Calu3 (cell line): ENCODE measurements at regions not wholly inside any gene's neighbourhood (a gene's known extent, or its start where the extent isn't known, plus 50 kb on each side); places are given as distances from the start of the nearest gene placed in this dataset.

ENCODE experiments used
- BruUV-seq: library from RNA; stranded (reverse); fragments of 400-500 nt; replicated peaks from 2 replicates; lab custom pipeline; 2021; lab: Mats Ljungman, UMichigan
- CTCF ChIA-PET: fragments of 300-600 bp; sonication (Branson Sonifier 250); formaldehyde crosslinking; loops from one replicate; lab custom pipeline; 2022; ENCODE audit warnings: antibody characterized with exemption; lab: Charles Lee
- DNase-seq: peaks from one replicate; pipeline ENCODE4 v3.0.0; 2022
- H3K27ac Mint-ChIP-seq: one replicate; pipeline ENCODE4 v1.8.0; 2022; ENCODE audit warnings: mixed read lengths; ENCODE audit not compliant: unreplicated experiment
- H3K27me3 Mint-ChIP-seq: one replicate; pipeline ENCODE4 v1.8.0; 2022; ENCODE audit warnings: mixed read lengths; ENCODE audit not compliant: unreplicated experiment
- H3K36me3 Mint-ChIP-seq: one replicate; pipeline ENCODE4 v1.8.0; 2022; ENCODE audit warnings: mild to moderate bottlenecking, moderate library complexity, mixed read lengths; ENCODE audit not compliant: insufficient read depth, unreplicated experiment
- H3K4me1 Mint-ChIP-seq: one replicate; pipeline ENCODE4 v1.8.0; 2022; ENCODE audit warnings: mild to moderate bottlenecking, low read depth, mixed read lengths; ENCODE audit not compliant: unreplicated experiment
- H3K4me3 Mint-ChIP-seq: one replicate; pipeline ENCODE4 v1.8.0; 2022; ENCODE audit warnings: mild to moderate bottlenecking, low read depth, moderate library complexity, mixed read lengths; ENCODE audit not compliant: unreplicated experiment
- H3K9me3 Mint-ChIP-seq: one replicate; pipeline ENCODE4 v1.8.0; 2022; ENCODE audit warnings: low read depth, mixed read lengths; ENCODE audit not compliant: unreplicated experiment
- CTCF ChIP-seq: fragments of 200-600 bp; IDR thresholded peaks from one replicate; pipeline ENCODE4 v1.8.0; 2022; ENCODE audit warnings: antibody characterized with exemption; ENCODE audit not compliant: unreplicated experiment
- intact Hi-C: fragments of 100-400 bp; cut with micrococcal nuclease; formaldehyde crosslinking; loops from one replicate; pipeline ENCODE4 v1.10.0; 2022; ENCODE audit not compliant: unreplicated experiment

DNA sequence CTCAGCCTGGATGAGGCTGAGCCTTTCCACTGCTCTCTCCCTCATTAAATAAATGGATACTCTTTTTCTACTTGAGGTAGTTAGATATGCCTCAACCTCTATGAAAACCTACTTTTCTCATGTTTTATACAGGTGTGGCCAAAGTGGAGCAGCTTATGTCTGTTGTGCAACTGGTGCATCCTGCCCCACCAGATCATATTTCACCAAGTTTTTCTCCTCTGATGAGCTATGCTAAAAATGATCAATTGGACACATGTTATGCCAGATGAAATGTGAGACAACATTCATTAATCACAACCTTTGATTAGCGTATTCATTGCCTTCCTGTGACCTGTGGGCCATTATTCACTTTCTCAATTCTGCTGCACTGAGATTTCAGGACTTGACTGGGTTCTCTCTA, 106.9 kb upstream of the NEDD9 start:
- TF ChIP-seq CTCF = no peak
- no peak overlapping the region for H3K4me3 Mint-ChIP-seq
- H3K27ac Mint-ChIP-seq = no peak overlapping the region
- BruUV-seq = no TSS peak
- no peaks in the 10 kb centered on the region for H3K27me3 Mint-ChIP-seq
- H3K36me3 Mint-ChIP-seq = no peaks in the 10 kb centered on the region
- no peak for DNase-seq
- H3K4me1 Mint-ChIP-seq = peaks cover 26% of the 10 kb centered on the region
- intact Hi-C loops = no loop called here
- peaks cover 4% of the 10 kb centered on the region for H3K9me3 Mint-ChIP-seq
- CTCF ChIA-PET = no interaction called here

DNA sequence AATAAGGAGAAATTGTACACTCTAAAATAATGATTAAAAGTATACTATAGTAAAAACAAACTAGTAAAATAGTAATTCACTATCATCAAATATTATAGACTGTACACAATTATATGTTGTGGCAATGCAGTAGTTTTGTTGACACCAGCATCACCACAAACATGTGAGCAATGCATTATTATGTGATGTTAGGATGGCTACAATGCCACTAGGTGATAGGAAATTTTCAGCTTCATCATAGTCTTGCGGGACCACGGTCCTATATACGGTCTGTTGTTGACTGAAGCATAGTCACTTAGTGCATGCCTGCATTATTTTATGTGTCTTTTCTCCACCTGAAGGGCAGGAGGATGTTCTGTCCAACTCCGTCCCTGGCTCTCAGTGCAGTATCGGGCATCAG, 104.8 kb upstream of the NEDD9 start:
- no peak for TF ChIP-seq CTCF
- H3K27ac Mint-ChIP-seq = no peak overlapping the region
- peaks cover 4% of the 10 kb centered on the region for H3K9me3 Mint-ChIP-seq
- no peak overlapping the region for H3K4me3 Mint-ChIP-seq
- intact Hi-C loops = no loop called here
- no peaks in the 10 kb centered on the region for H3K36me3 Mint-ChIP-seq
- BruUV-seq = no TSS peak
- CTCF ChIA-PET = interaction anchor here (0.6 kb wide), 1 partner anchor 40 kb away, joined by 5 read pairs; no protein-coding TSS in a partner anchor
- no peak for DNase-seq
- H3K4me1 Mint-ChIP-seq = peaks cover 7% of the 10 kb centered on the region
- peaks cover 10% of the 10 kb centered on the region for H3K27me3 Mint-ChIP-seq

GRCh38 chr6:11335826-11336225, 103.4 kb upstream of the NEDD9 start:
- CTCF ChIA-PET = no interaction called here
- no TSS peak for BruUV-seq
- intact Hi-C loops = no loop called here
- H3K36me3 Mint-ChIP-seq = no peaks in the 10 kb centered on the region
- peaks cover 2% of the 10 kb centered on the region for H3K4me1 Mint-ChIP-seq
- no peak for DNase-seq
- H3K4me3 Mint-ChIP-seq = no peak overlapping the region
- peaks cover 4% of the 10 kb centered on the region for H3K9me3 Mint-ChIP-seq
- H3K27ac Mint-ChIP-seq = no peak overlapping the region
- no peak for TF ChIP-seq CTCF
- H3K27me3 Mint-ChIP-seq = peaks cover 16% of the 10 kb centered on the region

DNA sequence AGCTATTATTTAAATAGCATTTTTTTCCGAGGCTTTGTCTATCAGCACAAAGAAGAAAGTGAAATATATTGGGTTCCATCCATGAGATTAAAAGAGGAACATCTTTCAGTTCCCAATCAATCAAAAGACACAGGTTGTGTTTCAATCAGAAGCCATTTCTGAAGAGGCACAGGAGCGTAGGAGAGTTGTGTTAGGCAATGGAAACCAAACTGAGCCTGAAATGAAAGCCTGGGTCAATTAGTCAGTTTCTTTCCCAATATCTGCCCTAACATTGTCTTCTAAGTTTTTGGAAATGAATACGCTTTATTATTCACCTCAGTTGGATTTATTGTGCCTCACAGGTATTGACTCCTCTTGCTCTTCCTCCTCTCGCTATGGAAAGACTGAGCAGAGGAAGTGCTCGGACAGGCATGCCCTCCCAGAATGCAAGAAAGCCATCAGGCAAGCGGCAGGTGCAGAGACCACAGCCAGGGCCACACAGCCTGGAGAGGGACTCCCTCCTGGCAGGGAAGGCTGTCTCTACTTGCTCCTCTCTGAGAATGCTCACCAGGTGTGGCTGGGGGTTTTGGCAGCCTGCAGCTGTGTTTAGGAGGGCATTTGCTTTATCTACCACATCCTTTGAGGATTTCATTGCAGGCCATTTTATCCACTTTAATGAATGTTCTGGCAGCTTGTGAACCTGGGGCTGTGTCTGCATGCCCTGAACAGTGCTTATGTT, 100.8 kb upstream of the NEDD9 start:
- Mint-ChIP-seq H3K36me3 (peaks cover 5% of the 10 kb centered on the region), H3K9me3 (no peaks in the 10 kb centered on the region), H3K27me3 (peaks cover 16% of the 10 kb centered on the region), H3K4me1 (peaks cover 12% of the 10 kb centered on the region), H3K27ac (no peak overlapping the region), H3K4me3 (no peak overlapping the region)
- no TSS peak for BruUV-seq
- DNase-seq = no peak
- intact Hi-C loops = no loop called here
- CTCF ChIA-PET = no interaction called here
- no peak for TF ChIP-seq CTCF
